GM13976 (cell line): ENCODE measurements at regions not wholly inside any gene's neighbourhood (a gene's known extent, or its start where the extent isn't known, plus 50 kb on each side); places are given as distances from the start of the nearest gene placed in this dataset.

Experiments used
- DNase-seq: peaks from one replicate; pipeline ENCODE4 v3.0.0; 2012; ENCODE audit warnings: low spot score
- in situ Hi-C: fragments of 300-500 bp; cut with MboI; formaldehyde crosslinking; loops from one replicate; pipeline ENCODE4 v1.12.0; 2022; ENCODE audit warnings: low sequenced_read_pairs, mixed read lengths, inconsistent platforms; ENCODE audit not compliant: unreplicated experiment
- TF ChIP-seq, protein P1 (sequence below): IDR thresholded peaks from 2 replicates; pipeline ENCODE4 v1.5.1; 2012; ENCODE audit warnings: borderline replicate concordance, mild to moderate bottlenecking; ENCODE audit not compliant: insufficient read depth; ENCODE audit errors: extremely low read depth, missing control alignments, control extremely low read depth

DNA sequence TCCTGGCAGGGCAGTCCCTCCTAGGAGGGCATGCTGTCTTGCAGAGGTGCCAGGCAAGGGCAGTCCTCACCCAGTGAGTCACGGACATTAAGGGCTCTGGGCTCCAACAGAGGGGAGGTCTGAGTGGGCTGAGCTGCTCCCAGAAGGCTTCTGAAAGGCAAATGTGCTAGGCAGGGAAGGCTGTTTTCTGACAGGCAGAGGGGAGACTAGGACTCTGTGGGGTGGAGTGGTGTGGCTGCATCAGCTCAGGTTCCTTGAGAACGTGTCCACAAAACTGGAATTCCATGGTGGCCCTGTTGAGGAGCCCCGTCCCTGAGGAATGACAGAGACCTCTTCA, 283.5 kb downstream of the MYCN start:
- in situ Hi-C loops, result no loop called here
- TF ChIP-seq, protein P1, sequence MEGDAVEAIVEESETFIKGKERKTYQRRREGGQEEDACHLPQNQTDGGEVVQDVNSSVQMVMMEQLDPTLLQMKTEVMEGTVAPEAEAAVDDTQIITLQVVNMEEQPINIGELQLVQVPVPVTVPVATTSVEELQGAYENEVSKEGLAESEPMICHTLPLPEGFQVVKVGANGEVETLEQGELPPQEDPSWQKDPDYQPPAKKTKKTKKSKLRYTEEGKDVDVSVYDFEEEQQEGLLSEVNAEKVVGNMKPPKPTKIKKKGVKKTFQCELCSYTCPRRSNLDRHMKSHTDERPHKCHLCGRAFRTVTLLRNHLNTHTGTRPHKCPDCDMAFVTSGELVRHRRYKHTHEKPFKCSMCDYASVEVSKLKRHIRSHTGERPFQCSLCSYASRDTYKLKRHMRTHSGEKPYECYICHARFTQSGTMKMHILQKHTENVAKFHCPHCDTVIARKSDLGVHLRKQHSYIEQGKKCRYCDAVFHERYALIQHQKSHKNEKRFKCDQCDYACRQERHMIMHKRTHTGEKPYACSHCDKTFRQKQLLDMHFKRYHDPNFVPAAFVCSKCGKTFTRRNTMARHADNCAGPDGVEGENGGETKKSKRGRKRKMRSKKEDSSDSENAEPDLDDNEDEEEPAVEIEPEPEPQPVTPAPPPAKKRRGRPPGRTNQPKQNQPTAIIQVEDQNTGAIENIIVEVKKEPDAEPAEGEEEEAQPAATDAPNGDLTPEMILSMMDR, result no peak

DNA sequence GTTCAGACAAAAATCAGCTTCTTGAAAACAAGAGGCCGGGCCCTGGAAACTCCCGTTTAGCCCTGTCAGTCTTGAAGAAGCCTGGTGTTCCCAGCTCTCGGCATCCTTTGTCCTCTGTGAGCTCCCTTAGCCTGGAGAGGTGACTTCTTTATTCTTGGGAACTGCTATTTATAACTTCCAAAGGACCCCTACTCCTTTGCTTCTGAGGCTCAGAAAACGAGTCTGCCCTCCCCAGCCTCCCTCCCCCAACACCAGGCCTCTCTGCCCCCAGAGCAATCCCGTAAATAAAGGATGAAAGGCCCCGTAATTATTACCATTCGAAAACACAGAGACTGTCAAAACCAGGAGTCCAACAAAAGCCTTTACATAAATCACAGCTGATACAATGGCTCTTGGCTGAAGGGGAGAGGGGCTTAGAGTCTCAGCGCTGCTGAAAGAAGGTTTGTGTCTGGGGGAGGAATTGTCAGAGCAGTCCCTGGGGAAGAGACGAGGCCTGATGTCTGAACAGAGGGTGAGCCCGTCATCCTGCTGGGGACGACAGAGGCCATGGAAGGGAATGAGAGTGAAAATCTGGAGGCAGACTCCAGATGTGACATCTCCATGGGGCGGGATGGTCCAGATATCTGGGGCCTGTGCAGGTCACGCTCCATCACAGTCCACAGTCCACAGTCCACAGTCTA, 283.0 kb downstream of the MYCN start:
- DNase-seq, result no peak

More for the DNA sequence above, 283.5 kb downstream of the MYCN start:
- no peak for DNase-seq

DNA sequence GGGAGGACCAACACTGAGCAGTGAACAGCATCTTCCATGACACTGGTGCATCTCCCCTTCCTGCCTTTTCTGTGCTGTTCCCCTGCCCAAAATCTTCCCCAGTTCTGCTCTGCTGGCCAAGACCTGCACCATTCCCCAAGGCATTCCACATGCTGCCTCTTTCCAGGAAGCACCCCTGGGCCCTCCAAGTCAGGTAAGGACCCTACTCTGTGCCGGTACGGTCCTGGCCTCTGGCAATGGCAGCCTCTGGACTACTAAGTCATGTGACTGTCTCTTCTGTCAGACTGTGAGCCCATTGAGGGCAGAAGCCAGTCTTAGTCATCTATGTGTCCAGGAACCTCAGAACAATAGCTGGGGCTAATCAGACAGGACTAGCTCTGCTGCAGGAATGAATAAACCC, 282.0 kb downstream of the MYCN start:
- no peak for DNase-seq
- TF ChIP-seq, protein P1, result no peak
- in situ Hi-C loops, result no loop called here

More for the DNA sequence above, 283.0 kb downstream of the MYCN start:
- TF ChIP-seq, protein P1, result no peak
- in situ Hi-C loops, result no loop called here

DNA sequence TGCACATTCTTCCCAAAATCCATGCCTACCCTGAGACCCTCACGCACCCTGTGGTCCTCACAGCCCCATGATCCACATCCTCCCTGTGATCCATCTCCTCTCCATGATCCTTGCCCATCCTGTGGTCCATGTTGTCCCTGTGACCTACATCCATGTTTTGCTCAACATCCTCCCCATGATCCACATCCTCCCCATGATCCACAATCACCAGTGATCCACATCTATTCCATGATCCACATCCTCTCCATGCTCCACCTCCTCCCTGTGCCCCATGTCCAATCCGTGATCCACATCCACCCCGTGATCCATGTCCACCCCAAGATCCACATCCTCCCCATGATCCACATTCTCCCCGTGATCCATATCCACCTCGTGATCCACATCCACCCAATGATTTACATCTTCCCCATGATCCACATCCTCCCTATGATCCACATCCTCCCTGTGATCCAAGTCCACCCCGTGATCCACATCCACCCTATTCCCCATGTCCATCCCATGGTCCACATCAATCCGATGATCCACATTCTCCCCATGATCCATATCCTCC, 281.2 kb downstream of the MYCN start:
- in situ Hi-C loops, result no loop called here
- DNase-seq, result no peak

DNA sequence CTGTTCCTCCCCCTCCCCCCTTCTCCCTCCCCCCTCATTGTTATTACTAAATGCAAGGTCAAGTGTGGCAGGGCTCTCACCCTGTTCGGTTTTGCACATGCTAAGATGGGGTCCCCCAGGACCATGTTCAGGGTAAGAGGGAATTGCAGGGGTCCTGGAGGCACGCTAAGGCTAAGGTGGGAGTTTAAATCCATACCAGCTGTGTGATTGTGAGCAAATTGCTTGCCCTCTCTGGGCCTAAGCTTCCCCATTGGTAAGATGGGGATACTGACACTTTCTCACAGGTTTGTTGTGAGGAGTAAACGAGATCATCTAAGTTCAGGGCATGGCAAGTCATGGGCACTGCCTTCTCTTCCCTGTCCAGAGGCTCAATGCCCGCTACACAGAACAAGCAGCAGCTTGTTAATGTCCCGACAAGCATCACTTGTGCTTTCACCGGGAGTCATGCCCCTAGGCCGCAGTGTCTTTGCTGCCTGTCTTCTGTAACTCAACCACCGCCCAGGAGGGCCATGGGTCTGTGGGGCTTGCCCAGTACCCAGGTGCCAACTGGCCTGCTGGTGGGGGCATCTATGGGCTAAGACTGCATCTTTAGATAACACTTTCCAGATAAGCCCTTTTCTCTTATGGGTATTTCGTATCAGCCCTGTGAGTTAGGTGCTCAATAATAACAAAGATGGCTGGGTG, 279.1 kb downstream of the MYCN start:
- in situ Hi-C loops, result no loop called here
- TF ChIP-seq, protein P1, result no peak
- no peak for DNase-seq

More for the DNA sequence above, 281.2 kb downstream of the MYCN start:
- TF ChIP-seq, protein P1, result no peak

DNA sequence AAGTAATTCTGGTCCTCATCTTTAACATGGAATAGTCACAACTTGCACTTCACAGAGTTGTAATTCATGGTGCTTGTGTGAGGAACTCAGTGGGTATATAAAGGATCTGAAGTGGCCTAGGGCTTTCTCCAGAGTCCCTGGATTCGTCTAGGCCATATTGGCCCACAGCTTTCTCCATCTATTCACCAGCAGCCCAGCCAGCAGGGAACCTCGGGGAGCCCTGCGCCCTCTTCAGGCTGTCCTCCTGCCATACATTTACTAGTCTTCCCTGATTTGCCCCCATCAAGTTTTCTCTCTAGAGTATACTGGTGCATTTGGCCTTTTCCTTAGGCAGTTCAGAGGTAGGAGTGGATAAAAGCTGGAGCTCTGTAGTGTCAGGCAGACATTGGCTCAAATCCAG, 278.3 kb downstream of the MYCN start:
- in situ Hi-C loops, result no loop called here
- DNase-seq, result peak; percentile 47
- TF ChIP-seq, protein P1, result peak; percentile 19
